Endothelial cell of umbilical vein (primary cell): ENCODE measurements at regions not wholly inside any gene's neighbourhood (a gene's known extent, or its start where the extent isn't known, plus 50 kb on each side); places are given as distances from the start of the nearest gene placed in this dataset.

ENCODE experiments used
- BruUV-seq: library from RNA; stranded (reverse); fragments of 400-500 nt; replicated peaks from 2 replicates; lab custom pipeline; 2021; lab: Mats Ljungman, UMichigan
- CTCF ChIA-PET: fragments of 300-600, 350-600 bp; sonication (Branson Sonifier 250); formaldehyde crosslinking; loops from one replicate; lab custom pipeline; 2021; ENCODE audit warnings: antibody characterized with exemption, inconsistent platforms; lab: Charles Lee
- POLR2A ChIA-PET: fragments of 300-600, 350-600 bp; sonication (Branson Sonifier 250); formaldehyde crosslinking; loops from one replicate; lab custom pipeline; 2021; ENCODE audit warnings: antibody characterized with exemption, inconsistent platforms; lab: Charles Lee
- DNase-seq: peaks from one replicate; pipeline ENCODE4 v3.0.0-alpha.2; 2011; ENCODE audit warnings: low read depth, low spot score
- FAIRE-seq: peaks from 2 replicates; lab custom pipeline; 2011; peaks lifted over from hg19 to GRCh38; lab: Jason Lieb, UNC
- H2AFZ ChIP-seq: 2 replicates; pipeline ENCODE4 v1.6.0; 2012; ENCODE audit warnings: low read depth, low read length, control low read depth, inconsistent platforms
- H3K27ac ChIP-seq: 2 replicates; pipeline ENCODE4 v1.5.1; 2011; ENCODE audit warnings: low read depth, mild to moderate bottlenecking, control low read depth, low read length, moderate library complexity; ENCODE audit not compliant: insufficient read depth
- H3K27me3 ChIP-seq, 2 experiments: 2 replicates each; pipeline versions ENCODE4 v1.6.0 to v1.6.1; 2011; ENCODE audit warnings: low read length in 2 of 2, mixed read lengths in 1 of 2; ENCODE audit not compliant: control insufficient read depth in 2 of 2, insufficient read depth in 2 of 2
- H3K36me3 ChIP-seq, 2 experiments: 2 replicates in 1 of 2; 3 replicates in 1 of 2; pipeline ENCODE4 v1.5.1; 2011; ENCODE audit warnings: low read length in 2 of 2, mild to moderate bottlenecking in 1 of 2, moderate library complexity in 1 of 2; ENCODE audit not compliant: control insufficient read depth in 2 of 2, insufficient read depth in 2 of 2; ENCODE audit errors: extremely low read depth in 1 of 2
- H3K4me1 ChIP-seq: 3 replicates; pipeline ENCODE4 v1.5.1; 2011; ENCODE audit warnings: mild to moderate bottlenecking, low read length; ENCODE audit not compliant: control insufficient read depth, insufficient read depth; ENCODE audit errors: extremely low read depth
- H3K4me2 ChIP-seq: 2 replicates; pipeline ENCODE4 v1.6.1; 2011; ENCODE audit warnings: low read length, control low read depth, mixed read lengths; ENCODE audit not compliant: insufficient read depth
- H3K4me3 ChIP-seq, 3 experiments: fragments of 200-600 bp in 1 of 3; sonication (generic), shearing (Covaris generic) in 1 of 3; replicated peaks in 1 of 3; 2 replicates each; pipeline ENCODE4 v1.5.1; 2011 to 2016; ENCODE audit warnings: control low read depth in 3 of 3, low read length in 3 of 3, mild to moderate bottlenecking in 2 of 3, inconsistent platforms in 1 of 3, low read depth in 1 of 3, moderate library complexity in 1 of 3; ENCODE audit not compliant: insufficient read depth in 1 of 3
- H3K79me2 ChIP-seq: 2 replicates; pipeline ENCODE4 v1.6.0; 2012; ENCODE audit warnings: low read length, inconsistent platforms; ENCODE audit not compliant: control insufficient read depth, insufficient read depth
- H3K9ac ChIP-seq: replicated peaks from 2 replicates; pipeline ENCODE3; 2011; ENCODE audit warnings: low read length, control low read depth; ENCODE audit not compliant: insufficient read depth; ENCODE audit errors: extremely low read depth
- H3K9me1 ChIP-seq: replicated peaks from 3 replicates; pipeline ENCODE4 v1.6.0; 2011; ENCODE audit warnings: mild to moderate bottlenecking, low read length; ENCODE audit not compliant: control insufficient read depth, insufficient read depth; ENCODE audit errors: extremely low read depth
- H3K9me3 ChIP-seq: replicated peaks from 2 replicates; pipeline ENCODE4 v1.5.1; 2012; ENCODE audit warnings: low read length, inconsistent platforms; ENCODE audit not compliant: control insufficient read depth, insufficient read depth
- H4K20me1 ChIP-seq: replicated peaks from 2 replicates; pipeline ENCODE3; 2011; ENCODE audit warnings: mild to moderate bottlenecking, low read length; ENCODE audit not compliant: control insufficient read depth, insufficient read depth; ENCODE audit errors: extremely low read depth
- CTCF ChIP-seq, 2 donors: IDR thresholded peaks; 1 replicate in 1 of 2; 2 replicates in 1 of 2; pipeline ENCODE4 v1.5.1; 2011; ENCODE audit warnings: low read length in 2 of 2, mild to moderate bottlenecking in 2 of 2, moderate library complexity in 2 of 2, control low read depth in 1 of 2, inconsistent platforms in 1 of 2, low read depth in 1 of 2; ENCODE audit not compliant: insufficient read depth in 1 of 2; ENCODE audit errors: extremely low read depth in 1 of 2
- EZH2 ChIP-seq: IDR thresholded peaks from 2 replicates; pipeline ENCODE4 v1.6.1; 2012; ENCODE audit warnings: borderline replicate concordance, low read depth, mild to moderate bottlenecking, moderate library complexity, low read length, inconsistent platforms; ENCODE audit not compliant: severe bottlenecking
- FOS ChIP-seq: IDR thresholded peaks from 2 replicates; pipeline ENCODE4 v1.6.1; 2011; ENCODE audit warnings: mild to moderate bottlenecking, low read length, moderate library complexity, borderline replicate concordance; ENCODE audit not compliant: insufficient read depth
- GATA2 ChIP-seq: IDR thresholded peaks from 2 replicates; pipeline ENCODE4 v1.7.0; 2011; ENCODE audit warnings: low read depth, mild to moderate bottlenecking, moderate library complexity, mixed read lengths, low read length; ENCODE audit not compliant: insufficient read length, insufficient read depth
- JUN ChIP-seq: IDR thresholded peaks from 2 replicates; pipeline ENCODE4 v1.6.1; 2011; ENCODE audit warnings: borderline replicate concordance, low read depth; ENCODE audit not compliant: insufficient read length, insufficient read depth
- MAX ChIP-seq: IDR thresholded peaks from 2 replicates; pipeline ENCODE4 v1.6.1; 2011; ENCODE audit not compliant: insufficient read depth, insufficient read length
- MYC ChIP-seq: IDR thresholded peaks from one replicate; pipeline ENCODE4 v1.6.1; 2011; ENCODE audit warnings: mild to moderate bottlenecking, low read depth, low read length
- POLR2A ChIP-seq: IDR thresholded peaks from 2 replicates; pipeline ENCODE4 v1.6.1; 2012; ENCODE audit warnings: low read depth, mild to moderate bottlenecking, control low read depth, low read length
- POLR2AphosphoS5 ChIP-seq: IDR thresholded peaks from 2 replicates; pipeline ENCODE4 v1.6.1; 2012; ENCODE audit warnings: low read depth, mild to moderate bottlenecking, control low read depth, low read length, moderate library complexity; ENCODE audit not compliant: insufficient read depth
- dilution Hi-C: fragments of 300-500 bp; cut with MboI; formaldehyde crosslinking; loops from one replicate; pipeline ENCODE4 v1.15.0; 2019; ENCODE audit warnings: low sequenced_read_pairs; ENCODE audit not compliant: extremely low pct_ligation_motif_present
- intact Hi-C: fragments of 100-400 bp; cut with micrococcal nuclease; formaldehyde crosslinking; loops from one replicate; pipeline ENCODE4 v1.10.0; 2022

- dilution Hi-C loops, result no loop called here
- Histone ChIP-seq H3K79me2 (no peaks in the 10 kb centered on the region), H3K4me3 (no peak overlapping the region), H3K9ac (no peak overlapping the region), H3K4me1 (no peaks in the 10 kb centered on the region), H3K9me1 (no peaks in the 10 kb centered on the region), H3K36me3 (no peaks in the 10 kb centered on the region), H3K27ac (no peak overlapping the region), H2AFZ (no peak overlapping the region), H3K27me3 (peaks cover 0 to 1% of the 10 kb centered on the region in 2 experiments), H3K9me3 (no peaks in the 10 kb centered on the region), H3K4me2 (no peak overlapping the region), H4K20me1 (no peaks in the 10 kb centered on the region)
- CTCF ChIA-PET, result no interaction called here
- POLR2A ChIA-PET, result no interaction called here
- intact Hi-C loops, result no loop called here
- no TSS peak for BruUV-seq
- DNase-seq, result no peak
- no peak for TF ChIP-seq GATA2
- no peak for TF ChIP-seq POLR2AphosphoS5
- TF ChIP-seq MAX, result no peak
- no peak for TF ChIP-seq POLR2A
- TF ChIP-seq CTCF (IDR thresholded peaks at IDR 0.05; ENCODE audit: extremely low read depth in 1 of 2, insufficient read depth in 1 of 2, low read depth in 1 of 2, low read length in 2 of 2), result no peak
- no peak for TF ChIP-seq JUN
- no peak for TF ChIP-seq FOS
- TF ChIP-seq MYC, result no peak
- no peak for TF ChIP-seq EZH2
- no peak for FAIRE-seq
These were observed 132.0 kb upstream of the MYCN start for GRCh38 chr2:15808204-15808910.
